Myocyte (in vitro differentiated cells): ENCODE measurements at regions not wholly inside any gene's neighbourhood (a gene's known extent, or its start where the extent isn't known, plus 50 kb on each side); places are given as distances from the start of the nearest gene placed in this dataset.
"Not testable (repeated sequence)": the region's sequence is repeated elsewhere in the genome, so short reads cannot be mapped to it uniquely, and the experiment has no call there.

Experiments used
- DNase-seq: peaks from one replicate; pipeline ENCODE4 v3.0.0-alpha.2; 2012; ENCODE audit warnings: low read depth

GRCh38 chr3:10109-10996 is 186.2 kb upstream of the CHL1 start:
- not testable (repeated sequence) for DNase-seq

GRCh38 chr3:11734-12133 is 184.8 kb upstream of the CHL1 start:
- no peak for DNase-seq

- DNase-seq, result no peak
Observed at GRCh38 chr3:14652-15051, 181.9 kb upstream of the CHL1 start.

GRCh38 chr3:16366-16765 is 180.2 kb upstream of the CHL1 start:
- no peak for DNase-seq

GRCh38 chr3:20421-20820 is 176.1 kb upstream of the CHL1 start:
- DNase-seq, result no peak

GRCh38 chr3:24006-24405 is 172.6 kb upstream of the CHL1 start:
- no peak for DNase-seq

- DNase-seq, result no peak
Observed at GRCh38 chr3:25056-25455, 171.5 kb upstream of the CHL1 start.

GRCh38 chr3:35985-36384 is 160.6 kb upstream of the CHL1 start:
- not testable (repeated sequence) for DNase-seq

GRCh38 chr3:42871-43744 is 153.5 kb upstream of the CHL1 start:
- DNase-seq, result not testable (repeated sequence)

GRCh38 chr3:44028-44676 is 152.4 kb upstream of the CHL1 start:
- DNase-seq, result no peak

GRCh38 chr3:44941-45340 is 151.6 kb upstream of the CHL1 start:
- not testable (repeated sequence) for DNase-seq

GRCh38 chr3:46576-46975 is 150.0 kb upstream of the CHL1 start:
- DNase-seq, result no peak

GRCh38 chr3:53441-53840 is 143.1 kb upstream of the CHL1 start:
- not testable (repeated sequence) for DNase-seq

GRCh38 chr3:54240-54639 is 142.3 kb upstream of the CHL1 start:
- no peak for DNase-seq

- no peak for DNase-seq
Observed at GRCh38 chr3:56672-57071, 139.9 kb upstream of the CHL1 start.

- no peak for DNase-seq
Observed at GRCh38 chr3:59854-60253, 136.7 kb upstream of the CHL1 start.

- DNase-seq, result no peak
Observed at GRCh38 chr3:63095-63765, 133.3 kb upstream of the CHL1 start.

GRCh38 chr3:69690-70089 is 126.9 kb upstream of the CHL1 start:
- DNase-seq, result no peak

GRCh38 chr3:72776-73175 is 123.8 kb upstream of the CHL1 start:
- DNase-seq, result no peak

GRCh38 chr3:73271-73670 is 123.3 kb upstream of the CHL1 start:
- DNase-seq, result no peak

- DNase-seq, result no peak
Observed at GRCh38 chr3:74676-75243, 121.8 kb upstream of the CHL1 start.
